ENCODE measurements at regions not wholly inside any gene's neighbourhood (a gene's known extent, or its start where the extent isn't known, plus 50 kb on each side); places are given as distances from the start of the nearest gene placed in this dataset.

DNA sequence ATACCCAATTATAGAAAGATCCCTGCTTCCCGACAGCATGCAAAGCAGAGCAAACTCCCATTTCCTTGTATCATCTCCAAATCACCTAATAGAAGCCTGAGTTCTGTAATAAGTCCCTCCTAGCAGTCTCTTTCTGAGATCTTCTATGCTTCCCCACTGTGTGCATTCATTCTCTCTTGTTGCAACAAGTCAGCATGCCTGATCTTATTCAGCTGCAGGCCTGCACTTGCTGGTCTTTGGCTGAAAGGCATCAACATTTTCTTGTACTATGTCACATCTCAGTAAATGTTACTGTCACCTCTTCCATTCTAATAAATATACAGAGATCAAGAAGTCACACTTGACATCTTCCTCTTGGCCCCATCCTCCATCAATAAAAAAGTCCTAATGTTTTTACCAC is 449.9 kb upstream of the MEX3C start:
- no peak overlapping the region for H3K4me3 ChIP-seq (replicated peaks in 1 of 3; ENCODE audit: insufficient read depth in 1 of 3, low read depth in 2 of 3, low read length in 3 of 3)
- H3K36me3 ChIP-seq (replicated peaks in 1 of 2; ENCODE audit: control insufficient read depth in 1 of 2, insufficient read depth in 2 of 2, low read length in 2 of 2): no peaks in the 10 kb centered on the region
- CTCF ChIA-PET (ENCODE audit: low intra/inter-chr PET ratio, low total read pairs): no interaction called here
- H3K9ac ChIP-seq (ENCODE audit: insufficient read depth, low read depth, low read length): no peak overlapping the region
- WGBS (ENCODE audit: low lambda C conversion rate): 0% methylated on average over 1 of the region's 1 CpG
- H3K27me3 ChIP-seq (ENCODE audit: control insufficient read depth in 1 of 2, insufficient read depth in 2 of 2, low read length in 2 of 2): no peaks in the 10 kb centered on the region
- intact Hi-C loops (cut with micrococcal nuclease; ENCODE audit: unreplicated experiment): no loop called here
- DNase-seq (ENCODE audit: low spot score) (no peak), FAIRE-seq (no peak), ATAC-seq (no peak)
- H3K79me2 ChIP-seq (ENCODE audit: insufficient read depth, low read length): no peaks in the 10 kb centered on the region
- H3K9me3 ChIP-seq (ENCODE audit: low read length): no peaks in the 10 kb centered on the region
- H3K4me1 ChIP-seq (ENCODE audit: insufficient read depth, low read length): no peaks in the 10 kb centered on the region
- TF ChIP-seq, protein P1, sequence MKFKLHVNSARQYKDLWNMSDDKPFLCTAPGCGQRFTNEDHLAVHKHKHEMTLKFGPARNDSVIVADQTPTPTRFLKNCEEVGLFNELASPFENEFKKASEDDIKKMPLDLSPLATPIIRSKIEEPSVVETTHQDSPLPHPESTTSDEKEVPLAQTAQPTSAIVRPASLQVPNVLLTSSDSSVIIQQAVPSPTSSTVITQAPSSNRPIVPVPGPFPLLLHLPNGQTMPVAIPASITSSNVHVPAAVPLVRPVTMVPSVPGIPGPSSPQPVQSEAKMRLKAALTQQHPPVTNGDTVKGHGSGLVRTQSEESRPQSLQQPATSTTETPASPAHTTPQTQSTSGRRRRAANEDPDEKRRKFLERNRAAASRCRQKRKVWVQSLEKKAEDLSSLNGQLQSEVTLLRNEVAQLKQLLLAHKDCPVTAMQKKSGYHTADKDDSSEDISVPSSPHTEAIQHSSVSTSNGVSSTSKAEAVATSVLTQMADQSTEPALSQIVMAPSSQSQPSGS (CRISPR knock-in tag; IDR thresholded peaks at IDR 0.05): no peak
- no peak for TF ChIP-seq SIX1 (CRISPR knock-in tag; IDR thresholded peaks at IDR 0.05; ENCODE audit: borderline replicate concordance)
- TF ChIP-seq PPARG (CRISPR knock-in tag; conservative IDR thresholded peaks at IDR 0.05): no peak
- TF ChIP-seq, protein P2, sequence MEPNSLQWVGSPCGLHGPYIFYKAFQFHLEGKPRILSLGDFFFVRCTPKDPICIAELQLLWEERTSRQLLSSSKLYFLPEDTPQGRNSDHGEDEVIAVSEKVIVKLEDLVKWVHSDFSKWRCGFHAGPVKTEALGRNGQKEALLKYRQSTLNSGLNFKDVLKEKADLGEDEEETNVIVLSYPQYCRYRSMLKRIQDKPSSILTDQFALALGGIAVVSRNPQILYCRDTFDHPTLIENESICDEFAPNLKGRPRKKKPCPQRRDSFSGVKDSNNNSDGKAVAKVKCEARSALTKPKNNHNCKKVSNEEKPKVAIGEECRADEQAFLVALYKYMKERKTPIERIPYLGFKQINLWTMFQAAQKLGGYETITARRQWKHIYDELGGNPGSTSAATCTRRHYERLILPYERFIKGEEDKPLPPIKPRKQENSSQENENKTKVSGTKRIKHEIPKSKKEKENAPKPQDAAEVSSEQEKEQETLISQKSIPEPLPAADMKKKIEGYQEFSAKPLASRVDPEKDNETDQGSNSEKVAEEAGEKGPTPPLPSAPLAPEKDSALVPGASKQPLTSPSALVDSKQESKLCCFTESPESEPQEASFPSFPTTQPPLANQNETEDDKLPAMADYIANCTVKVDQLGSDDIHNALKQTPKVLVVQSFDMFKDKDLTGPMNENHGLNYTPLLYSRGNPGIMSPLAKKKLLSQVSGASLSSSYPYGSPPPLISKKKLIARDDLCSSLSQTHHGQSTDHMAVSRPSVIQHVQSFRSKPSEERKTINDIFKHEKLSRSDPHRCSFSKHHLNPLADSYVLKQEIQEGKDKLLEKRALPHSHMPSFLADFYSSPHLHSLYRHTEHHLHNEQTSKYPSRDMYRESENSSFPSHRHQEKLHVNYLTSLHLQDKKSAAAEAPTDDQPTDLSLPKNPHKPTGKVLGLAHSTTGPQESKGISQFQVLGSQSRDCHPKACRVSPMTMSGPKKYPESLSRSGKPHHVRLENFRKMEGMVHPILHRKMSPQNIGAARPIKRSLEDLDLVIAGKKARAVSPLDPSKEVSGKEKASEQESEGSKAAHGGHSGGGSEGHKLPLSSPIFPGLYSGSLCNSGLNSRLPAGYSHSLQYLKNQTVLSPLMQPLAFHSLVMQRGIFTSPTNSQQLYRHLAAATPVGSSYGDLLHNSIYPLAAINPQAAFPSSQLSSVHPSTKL (CRISPR knock-in tag; IDR thresholded peaks at IDR 0.05): no peak
- TF ChIP-seq, protein P3, sequence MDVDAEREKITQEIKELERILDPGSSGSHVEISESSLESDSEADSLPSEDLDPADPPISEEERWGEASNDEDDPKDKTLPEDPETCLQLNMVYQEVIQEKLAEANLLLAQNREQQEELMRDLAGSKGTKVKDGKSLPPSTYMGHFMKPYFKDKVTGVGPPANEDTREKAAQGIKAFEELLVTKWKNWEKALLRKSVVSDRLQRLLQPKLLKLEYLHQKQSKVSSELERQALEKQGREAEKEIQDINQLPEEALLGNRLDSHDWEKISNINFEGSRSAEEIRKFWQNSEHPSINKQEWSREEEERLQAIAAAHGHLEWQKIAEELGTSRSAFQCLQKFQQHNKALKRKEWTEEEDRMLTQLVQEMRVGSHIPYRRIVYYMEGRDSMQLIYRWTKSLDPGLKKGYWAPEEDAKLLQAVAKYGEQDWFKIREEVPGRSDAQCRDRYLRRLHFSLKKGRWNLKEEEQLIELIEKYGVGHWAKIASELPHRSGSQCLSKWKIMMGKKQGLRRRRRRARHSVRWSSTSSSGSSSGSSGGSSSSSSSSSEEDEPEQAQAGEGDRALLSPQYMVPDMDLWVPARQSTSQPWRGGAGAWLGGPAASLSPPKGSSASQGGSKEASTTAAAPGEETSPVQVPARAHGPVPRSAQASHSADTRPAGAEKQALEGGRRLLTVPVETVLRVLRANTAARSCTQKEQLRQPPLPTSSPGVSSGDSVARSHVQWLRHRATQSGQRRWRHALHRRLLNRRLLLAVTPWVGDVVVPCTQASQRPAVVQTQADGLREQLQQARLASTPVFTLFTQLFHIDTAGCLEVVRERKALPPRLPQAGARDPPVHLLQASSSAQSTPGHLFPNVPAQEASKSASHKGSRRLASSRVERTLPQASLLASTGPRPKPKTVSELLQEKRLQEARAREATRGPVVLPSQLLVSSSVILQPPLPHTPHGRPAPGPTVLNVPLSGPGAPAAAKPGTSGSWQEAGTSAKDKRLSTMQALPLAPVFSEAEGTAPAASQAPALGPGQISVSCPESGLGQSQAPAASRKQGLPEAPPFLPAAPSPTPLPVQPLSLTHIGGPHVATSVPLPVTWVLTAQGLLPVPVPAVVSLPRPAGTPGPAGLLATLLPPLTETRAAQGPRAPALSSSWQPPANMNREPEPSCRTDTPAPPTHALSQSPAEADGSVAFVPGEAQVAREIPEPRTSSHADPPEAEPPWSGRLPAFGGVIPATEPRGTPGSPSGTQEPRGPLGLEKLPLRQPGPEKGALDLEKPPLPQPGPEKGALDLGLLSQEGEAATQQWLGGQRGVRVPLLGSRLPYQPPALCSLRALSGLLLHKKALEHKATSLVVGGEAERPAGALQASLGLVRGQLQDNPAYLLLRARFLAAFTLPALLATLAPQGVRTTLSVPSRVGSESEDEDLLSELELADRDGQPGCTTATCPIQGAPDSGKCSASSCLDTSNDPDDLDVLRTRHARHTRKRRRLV (CRISPR knock-in tag; IDR thresholded peaks at IDR 0.05): no peak
- no peak for TF ChIP-seq MAF1 (CRISPR knock-in tag; IDR thresholded peaks at IDR 0.05; ENCODE audit: borderline replicate concordance)
- no peak for TF ChIP-seq ZNF558 (CRISPR knock-in tag; IDR thresholded peaks at IDR 0.05; ENCODE audit: borderline replicate concordance)
- no peak for TF ChIP-seq MYNN (CRISPR knock-in tag; IDR thresholded peaks at IDR 0.05; ENCODE audit: low read depth)
- H3K27ac ChIP-seq (ENCODE audit: extremely low read length, insufficient read depth, low read length): no peak overlapping the region
- no peak overlapping the region for H2AFZ ChIP-seq (ENCODE audit: low read length)
- no peaks in the 10 kb centered on the region for H4K20me1 ChIP-seq (ENCODE audit: insufficient read depth, low read length)
- POLR2A ChIA-PET: no interaction called here
- in situ Hi-C loops (cut with HindIII; ENCODE audit: extremely low pct_ligation_motif_present, low pct_unique_long_range_greater_than_20kb): no loop called here
- H3K4me2 ChIP-seq (ENCODE audit: low read depth, low read length): no peak overlapping the region
- BruUV-seq (replicated peaks): no TSS peak

All from HepG2 (cell line).